ENCODE measurements at regions not wholly inside any gene's neighbourhood (a gene's known extent, or its start where the extent isn't known, plus 50 kb on each side); places are given as distances from the start of the nearest gene placed in this dataset.
A peak's percentile ranks its signal among the peaks of the same experiment; 100 is the strongest.

DNA sequence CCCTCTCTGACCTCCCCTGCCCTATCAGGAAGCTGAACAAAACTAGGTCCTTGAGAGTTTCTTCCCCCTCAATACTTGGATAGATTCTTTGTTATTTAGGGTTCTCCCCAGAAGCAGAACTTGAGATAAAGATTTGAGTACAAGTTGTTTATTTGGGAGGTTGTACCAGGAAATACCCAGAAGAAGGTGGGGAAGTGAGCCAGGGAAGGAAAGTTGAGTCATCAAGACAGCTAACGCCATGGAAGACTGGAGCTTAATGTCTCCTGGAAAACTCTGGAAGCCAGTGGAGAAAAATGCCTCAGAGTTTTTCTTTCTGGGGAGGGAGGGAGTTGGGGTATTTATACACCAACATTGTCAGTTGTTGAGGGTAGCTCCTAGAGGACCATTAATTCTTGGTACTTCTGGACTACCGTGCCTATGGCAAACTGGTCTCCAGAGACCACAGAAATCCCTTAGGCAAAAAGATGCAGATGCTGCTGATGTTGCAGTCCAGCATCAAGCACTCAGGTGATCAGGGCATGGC lies 102.6 kb upstream of the ZFP64 start:
- TF ChIP-seq, protein P1, sequence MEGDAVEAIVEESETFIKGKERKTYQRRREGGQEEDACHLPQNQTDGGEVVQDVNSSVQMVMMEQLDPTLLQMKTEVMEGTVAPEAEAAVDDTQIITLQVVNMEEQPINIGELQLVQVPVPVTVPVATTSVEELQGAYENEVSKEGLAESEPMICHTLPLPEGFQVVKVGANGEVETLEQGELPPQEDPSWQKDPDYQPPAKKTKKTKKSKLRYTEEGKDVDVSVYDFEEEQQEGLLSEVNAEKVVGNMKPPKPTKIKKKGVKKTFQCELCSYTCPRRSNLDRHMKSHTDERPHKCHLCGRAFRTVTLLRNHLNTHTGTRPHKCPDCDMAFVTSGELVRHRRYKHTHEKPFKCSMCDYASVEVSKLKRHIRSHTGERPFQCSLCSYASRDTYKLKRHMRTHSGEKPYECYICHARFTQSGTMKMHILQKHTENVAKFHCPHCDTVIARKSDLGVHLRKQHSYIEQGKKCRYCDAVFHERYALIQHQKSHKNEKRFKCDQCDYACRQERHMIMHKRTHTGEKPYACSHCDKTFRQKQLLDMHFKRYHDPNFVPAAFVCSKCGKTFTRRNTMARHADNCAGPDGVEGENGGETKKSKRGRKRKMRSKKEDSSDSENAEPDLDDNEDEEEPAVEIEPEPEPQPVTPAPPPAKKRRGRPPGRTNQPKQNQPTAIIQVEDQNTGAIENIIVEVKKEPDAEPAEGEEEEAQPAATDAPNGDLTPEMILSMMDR (conservative IDR thresholded peaks at IDR 0.05), result no peak
- Mint-ChIP-seq H3K9me3 (no peaks in the 10 kb centered on the region), H3K36me3 (ENCODE audit: low read depth) (no peaks in the 10 kb centered on the region), H3K4me1 (peaks cover 16% of the 10 kb centered on the region), H3K27ac (ENCODE audit: unreplicated experiment) (no peak overlapping the region), H3K27me3 (ENCODE audit: low read depth) (no peaks in the 10 kb centered on the region), H3K4me3 (no peak overlapping the region)
- DNase-seq (ENCODE audit: low read depth, low spot score), result no peak

DNA sequence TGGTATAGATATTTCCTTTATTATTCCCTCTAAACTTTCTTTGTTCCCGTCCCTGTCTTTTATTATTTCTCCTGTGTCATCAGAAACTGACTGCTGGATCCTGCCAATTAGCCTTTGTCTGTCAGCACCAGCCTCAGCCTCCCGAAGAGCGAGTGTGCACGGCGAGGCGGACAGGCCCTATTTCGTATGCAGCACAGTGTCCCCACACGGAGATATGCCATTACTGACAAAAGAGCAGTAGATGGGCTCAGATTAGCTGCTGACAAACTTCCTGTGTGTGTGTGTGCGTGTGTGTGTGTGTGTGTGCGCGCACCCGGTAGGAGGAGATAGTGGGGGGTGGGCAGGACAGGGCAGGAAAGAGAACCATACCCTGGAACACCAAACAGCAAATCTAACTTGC lies 99.5 kb upstream of the ZFP64 start:
- DNase-seq (ENCODE audit: low read depth, low spot score), result peak; percentile 28
- peaks cover 16% of the 10 kb centered on the region for H3K4me1 Mint-ChIP-seq
- TF ChIP-seq, protein P1 (conservative IDR thresholded peaks at IDR 0.05), result no peak
- peak overlapping the region; percentile 93 for H3K27ac Mint-ChIP-seq (ENCODE audit: unreplicated experiment)
- H3K27me3 Mint-ChIP-seq (ENCODE audit: low read depth), result no peaks in the 10 kb centered on the region
- no peaks in the 10 kb centered on the region for H3K36me3 Mint-ChIP-seq (ENCODE audit: low read depth)
- H3K4me3 Mint-ChIP-seq, result peak overlapping the region; percentile 43
- H3K9me3 Mint-ChIP-seq, result no peaks in the 10 kb centered on the region

DNA sequence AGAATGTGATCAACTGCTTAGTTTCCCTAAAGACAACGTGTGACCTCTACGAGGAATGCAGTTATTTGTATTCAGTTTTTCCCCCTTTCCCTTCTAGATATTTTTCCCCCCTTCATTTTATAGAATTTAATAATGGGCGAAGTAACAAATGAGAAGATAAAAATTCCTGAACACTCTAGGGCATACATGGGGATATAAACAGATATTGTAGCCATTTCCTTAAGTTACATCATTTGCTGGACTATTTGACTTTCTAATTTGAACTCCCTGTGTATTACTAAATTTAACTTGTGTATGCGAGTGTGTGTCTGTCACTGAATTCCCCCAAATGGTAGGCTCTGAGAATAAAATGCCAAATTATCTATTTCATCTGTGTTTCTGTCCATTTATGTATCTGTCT lies 99.0 kb upstream of the ZFP64 start:
- Mint-ChIP-seq H3K4me3 (no peak overlapping the region), H3K9me3 (no peaks in the 10 kb centered on the region), H3K4me1 (peaks cover 16% of the 10 kb centered on the region), H3K27me3 (ENCODE audit: low read depth) (no peaks in the 10 kb centered on the region), H3K36me3 (ENCODE audit: low read depth) (no peaks in the 10 kb centered on the region), H3K27ac (ENCODE audit: unreplicated experiment) (peak overlapping the region; percentile 93)
- DNase-seq (ENCODE audit: low read depth, low spot score), result no peak
- TF ChIP-seq, protein P1 (conservative IDR thresholded peaks at IDR 0.05), result no peak

DNA sequence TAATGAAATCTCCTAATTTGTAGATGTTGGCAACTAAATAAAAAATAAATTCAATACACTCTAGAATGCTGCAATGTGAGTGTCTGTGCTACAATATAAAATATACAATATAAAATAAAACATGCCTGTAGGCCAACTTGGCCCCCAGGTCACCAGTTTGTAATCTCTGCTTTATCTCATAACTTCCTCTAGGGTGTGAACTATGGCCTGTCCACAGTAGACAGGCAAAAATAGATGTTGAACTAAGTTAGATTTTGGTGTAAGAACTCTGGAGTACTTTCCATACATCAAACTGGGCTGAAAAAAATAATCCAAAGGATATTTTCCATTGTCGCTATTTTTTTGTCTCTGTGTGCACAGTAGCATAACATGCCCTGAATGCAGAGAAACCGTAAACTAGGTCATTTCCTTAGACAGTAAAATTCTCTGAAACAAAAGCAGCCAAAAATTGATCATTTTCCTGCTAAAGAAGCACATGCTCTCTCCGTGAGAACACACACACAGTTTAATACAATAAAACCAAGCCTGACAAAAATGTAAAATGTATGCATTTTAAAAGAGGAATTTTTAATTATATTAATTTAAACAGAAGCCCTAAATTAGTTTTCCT lies 98.5 kb upstream of the ZFP64 start:
- TF ChIP-seq, protein P1 (conservative IDR thresholded peaks at IDR 0.05), result no peak
- DNase-seq (ENCODE audit: low read depth, low spot score), result no peak
- no peaks in the 10 kb centered on the region for H3K9me3 Mint-ChIP-seq
- H3K27ac Mint-ChIP-seq (ENCODE audit: unreplicated experiment), result no peak overlapping the region
- H3K4me3 Mint-ChIP-seq, result no peak overlapping the region
- no peaks in the 10 kb centered on the region for H3K36me3 Mint-ChIP-seq (ENCODE audit: low read depth)
- H3K4me1 Mint-ChIP-seq, result peaks cover 16% of the 10 kb centered on the region
- H3K27me3 Mint-ChIP-seq (ENCODE audit: low read depth), result peaks cover 2% of the 10 kb centered on the region

DNA sequence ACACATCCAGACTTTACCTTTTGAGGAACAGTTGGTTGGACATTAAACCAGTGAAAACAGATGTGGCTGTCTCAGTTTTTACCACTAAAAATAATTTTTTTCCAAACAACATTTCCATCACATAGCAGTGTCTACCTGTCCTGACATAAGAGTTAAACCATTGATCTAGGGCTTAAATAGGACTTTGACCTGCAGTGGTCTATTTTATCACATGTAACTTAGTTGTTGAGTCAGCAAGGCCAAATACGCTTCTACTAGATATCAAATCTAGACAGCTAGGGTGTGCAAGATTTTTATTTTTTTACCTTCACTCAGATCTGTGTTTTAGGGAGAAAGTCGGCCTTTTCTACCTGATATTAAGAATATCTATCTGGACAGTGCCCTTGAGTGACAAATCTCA lies 88.8 kb upstream of the ZFP64 start:
- Mint-ChIP-seq H3K4me1 (peaks cover 4% of the 10 kb centered on the region), H3K36me3 (ENCODE audit: low read depth) (no peaks in the 10 kb centered on the region), H3K9me3 (no peaks in the 10 kb centered on the region), H3K27me3 (ENCODE audit: low read depth) (peaks cover 9% of the 10 kb centered on the region), H3K4me3 (no peak overlapping the region), H3K27ac (ENCODE audit: unreplicated experiment) (no peak overlapping the region)
- TF ChIP-seq, protein P1 (conservative IDR thresholded peaks at IDR 0.05), result no peak
- no peak for DNase-seq (ENCODE audit: low read depth, low spot score)

Measured in neural crest cell (in vitro differentiated cells).